ENCODE measurements at regions not wholly inside any gene's neighbourhood (a gene's known extent, or its start where the extent isn't known, plus 50 kb on each side); places are given as distances from the start of the nearest gene placed in this dataset.

DNA sequence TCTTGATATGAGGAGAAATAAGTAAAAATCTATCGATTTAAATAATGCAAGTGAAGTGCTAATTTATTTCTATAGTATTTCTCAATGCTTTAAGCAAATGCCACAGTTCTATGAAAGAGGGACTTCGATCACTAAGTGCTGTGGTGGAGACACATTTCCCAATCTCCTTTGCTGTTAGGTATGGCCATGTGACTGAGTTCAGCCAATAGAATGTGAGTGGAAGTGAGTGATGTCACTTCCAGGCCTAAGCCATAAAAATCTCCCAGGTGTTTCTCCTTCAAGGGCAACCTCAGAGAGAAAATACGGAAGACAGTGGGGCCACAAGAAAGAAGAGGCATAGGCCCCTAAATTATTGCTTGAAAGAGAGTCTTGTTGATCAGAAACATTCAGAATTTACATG lies 100.3 kb upstream of the ANKH start:
- no peak for DNase-seq
- Histone ChIP-seq H3K36me3 (no peaks in the 10 kb centered on the region; the same call in 1 of the 2 replicates), H3K4me3 (ENCODE audit: low read depth, low read length) (no peak overlapping the region), H3K27me3 (no peaks in the 10 kb centered on the region), H3K9me3 (no peaks in the 10 kb centered on the region; the same call in 1 of the 2 replicates), H3K4me1 (no peaks in the 10 kb centered on the region)
- TF ChIP-seq, protein P1, sequence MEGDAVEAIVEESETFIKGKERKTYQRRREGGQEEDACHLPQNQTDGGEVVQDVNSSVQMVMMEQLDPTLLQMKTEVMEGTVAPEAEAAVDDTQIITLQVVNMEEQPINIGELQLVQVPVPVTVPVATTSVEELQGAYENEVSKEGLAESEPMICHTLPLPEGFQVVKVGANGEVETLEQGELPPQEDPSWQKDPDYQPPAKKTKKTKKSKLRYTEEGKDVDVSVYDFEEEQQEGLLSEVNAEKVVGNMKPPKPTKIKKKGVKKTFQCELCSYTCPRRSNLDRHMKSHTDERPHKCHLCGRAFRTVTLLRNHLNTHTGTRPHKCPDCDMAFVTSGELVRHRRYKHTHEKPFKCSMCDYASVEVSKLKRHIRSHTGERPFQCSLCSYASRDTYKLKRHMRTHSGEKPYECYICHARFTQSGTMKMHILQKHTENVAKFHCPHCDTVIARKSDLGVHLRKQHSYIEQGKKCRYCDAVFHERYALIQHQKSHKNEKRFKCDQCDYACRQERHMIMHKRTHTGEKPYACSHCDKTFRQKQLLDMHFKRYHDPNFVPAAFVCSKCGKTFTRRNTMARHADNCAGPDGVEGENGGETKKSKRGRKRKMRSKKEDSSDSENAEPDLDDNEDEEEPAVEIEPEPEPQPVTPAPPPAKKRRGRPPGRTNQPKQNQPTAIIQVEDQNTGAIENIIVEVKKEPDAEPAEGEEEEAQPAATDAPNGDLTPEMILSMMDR (IDR thresholded peaks at IDR 0.05; ENCODE audit: low read depth, low read length): no peak

DNA sequence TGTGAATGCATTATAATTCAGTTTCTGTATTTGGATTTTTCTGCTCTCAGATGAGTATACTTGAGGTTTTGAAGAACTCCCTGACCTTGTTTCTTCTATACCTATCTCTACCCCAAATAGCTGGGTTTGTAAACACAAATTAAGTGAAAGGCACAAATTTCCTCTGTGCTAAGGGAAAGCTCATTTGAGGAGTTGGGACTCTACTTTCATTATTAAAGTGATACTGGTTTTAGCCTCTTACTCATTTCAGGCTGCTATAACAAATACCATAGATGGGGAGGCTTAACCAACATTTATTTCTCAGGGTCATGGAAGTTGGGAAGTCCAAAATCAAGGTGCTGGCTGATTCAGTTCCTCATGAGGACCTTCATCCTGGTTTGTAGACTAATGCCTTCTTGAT lies 97.2 kb upstream of the ANKH start:
- Histone ChIP-seq H3K36me3 (no peaks in the 10 kb centered on the region; the same call in 1 of the 2 replicates), H3K4me1 (no peaks in the 10 kb centered on the region), H3K27me3 (no peaks in the 10 kb centered on the region), H3K4me3 (ENCODE audit: low read depth, low read length) (no peak overlapping the region), H3K9me3 (no peaks in the 10 kb centered on the region)
- no peak for DNase-seq
- TF ChIP-seq, protein P1 (IDR thresholded peaks at IDR 0.05; ENCODE audit: low read depth, low read length): no peak

DNA sequence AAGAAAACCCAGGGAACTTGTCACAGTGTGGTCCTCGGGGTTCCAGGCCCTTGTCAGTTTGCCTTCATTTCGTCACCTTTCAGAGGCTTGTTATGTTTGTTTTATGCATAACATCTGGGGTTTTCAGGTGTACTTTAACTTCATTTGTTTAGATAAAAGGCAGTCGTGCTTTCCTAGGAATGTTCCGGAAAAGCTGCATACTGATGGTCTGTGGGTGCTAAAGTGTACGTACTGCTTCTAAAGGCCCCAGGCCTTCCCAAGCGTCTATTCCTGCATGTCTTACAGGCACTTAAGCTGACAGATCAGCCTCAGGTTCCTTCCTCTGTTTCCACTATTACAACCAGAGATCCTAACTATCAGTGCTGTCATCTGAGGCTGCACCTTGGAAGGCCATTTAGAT lies 95.6 kb upstream of the ANKH start:
- DNase-seq: no peak
- TF ChIP-seq, protein P1 (IDR thresholded peaks at IDR 0.05; ENCODE audit: low read depth, low read length): no peak
- H3K27me3 ChIP-seq: no peaks in the 10 kb centered on the region
- H3K4me1 ChIP-seq: no peaks in the 10 kb centered on the region
- H3K9me3 ChIP-seq: no peaks in the 10 kb centered on the region
- no peaks in the 10 kb centered on the region; the same call in 1 of the 2 replicates for H3K36me3 ChIP-seq
- no peak overlapping the region for H3K4me3 ChIP-seq (ENCODE audit: low read depth, low read length)

DNA sequence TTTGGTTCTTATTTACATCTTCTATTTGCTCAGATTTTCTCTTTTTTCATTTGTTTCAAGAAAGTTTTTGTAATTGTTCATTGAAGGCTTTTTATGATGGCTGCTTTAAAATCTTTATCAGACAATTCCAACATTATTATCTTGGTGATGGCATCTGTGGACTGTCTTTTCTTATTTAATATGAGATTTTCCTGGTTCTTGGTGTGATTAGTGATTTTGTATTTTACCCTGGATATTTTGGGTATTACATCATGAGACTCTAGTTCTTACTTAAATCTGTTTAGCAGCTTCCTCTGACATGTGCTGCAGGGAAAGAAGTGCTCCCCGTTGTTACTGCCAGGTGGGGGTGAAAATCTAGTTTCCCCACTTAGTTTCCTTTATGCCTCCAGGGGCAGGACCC lies 94.2 kb upstream of the ANKH start:
- Histone ChIP-seq H3K36me3 (no peaks in the 10 kb centered on the region; the same call in 1 of the 2 replicates), H3K4me3 (ENCODE audit: low read depth, low read length) (no peak overlapping the region), H3K9me3 (no peaks in the 10 kb centered on the region), H3K4me1 (no peaks in the 10 kb centered on the region), H3K27me3 (no peaks in the 10 kb centered on the region)
- DNase-seq: no peak
- TF ChIP-seq, protein P1 (IDR thresholded peaks at IDR 0.05; ENCODE audit: low read depth, low read length): no peak

DNA sequence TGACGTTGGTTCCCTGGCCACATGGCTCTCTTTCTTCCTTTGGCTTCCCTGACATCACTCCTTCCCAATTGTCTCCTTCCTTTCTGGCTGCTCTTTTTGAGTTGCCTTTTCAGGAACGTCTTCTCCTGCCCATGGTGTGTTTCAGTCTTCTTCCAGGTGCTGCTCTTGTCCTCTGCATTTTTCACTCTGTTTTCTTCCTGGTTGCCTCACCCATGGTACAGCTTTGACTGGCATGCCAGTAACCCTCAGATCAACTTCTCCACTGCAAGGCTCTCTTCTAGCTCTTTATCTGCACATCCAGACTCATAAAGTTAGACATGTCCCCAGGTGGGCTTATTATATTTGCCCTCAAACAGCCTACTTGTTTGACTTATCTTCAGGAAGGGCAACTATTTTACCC lies 91.0 kb upstream of the ANKH start:
- Histone ChIP-seq H3K4me1 (peaks cover 7% of the 10 kb centered on the region; the same call in 1 of the 2 replicates), H3K9me3 (no peaks in the 10 kb centered on the region), H3K27me3 (no peaks in the 10 kb centered on the region), H3K36me3 (no peaks in the 10 kb centered on the region), H3K4me3 (ENCODE audit: low read depth, low read length) (no peak overlapping the region)
- TF ChIP-seq, protein P1 (IDR thresholded peaks at IDR 0.05; ENCODE audit: low read depth, low read length): no peak
- DNase-seq: no peak

DNA sequence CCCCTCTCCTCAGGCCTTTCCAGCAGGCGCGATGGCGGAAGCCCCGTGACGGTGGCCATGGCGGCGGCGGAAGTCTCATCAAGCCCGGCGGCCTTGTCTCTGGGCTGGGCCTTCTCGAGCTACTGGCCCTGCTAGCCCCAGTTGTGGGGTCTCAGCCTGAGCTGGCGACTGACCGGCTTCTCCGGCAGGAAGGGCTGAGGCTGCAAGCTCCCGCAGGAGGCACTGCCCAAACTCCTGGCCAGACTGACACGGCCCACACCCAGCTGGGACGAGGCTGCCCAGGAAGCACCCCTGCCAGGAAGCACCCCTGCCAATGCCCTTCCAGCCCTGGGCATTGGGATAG lies 88.5 kb upstream of the ANKH start:
- H3K4me1 ChIP-seq: peaks cover 11% of the 10 kb centered on the region
- no peak for DNase-seq
- H3K27me3 ChIP-seq: no peaks in the 10 kb centered on the region
- no peak overlapping the region for H3K4me3 ChIP-seq (ENCODE audit: low read depth, low read length)
- TF ChIP-seq, protein P1 (IDR thresholded peaks at IDR 0.05; ENCODE audit: low read depth, low read length): no peak
- H3K36me3 ChIP-seq: no peaks in the 10 kb centered on the region
- no peaks in the 10 kb centered on the region for H3K9me3 ChIP-seq

Measured in BE2C (cell line).